HCT116 (cell line): ENCODE measurements at regions not wholly inside any gene's neighbourhood (a gene's known extent, or its start where the extent isn't known, plus 50 kb on each side); places are given as distances from the start of the nearest gene placed in this dataset.

Source experiments
- ATAC-seq: fragments of 200-7000 bp; cut with Tn5 transposase; 2 replicates; pipeline ENCODE4 v1.9.1; 2020; ENCODE audit warnings: mild to moderate bottlenecking, moderate library complexity
- BruUV-seq: library from RNA; stranded (reverse); fragments of 400-500 nt; replicated peaks from 2 replicates; lab custom pipeline; 2021; lab: Mats Ljungman, UMichigan
- CTCF ChIA-PET: fragments of 300-600 bp; sonication (Branson Sonifier 250); formaldehyde crosslinking; loops from one replicate; lab custom pipeline; 2021; ENCODE audit warnings: antibody characterized with exemption; lab: Charles Lee
- POLR2A ChIA-PET: fragments of 300-600, 350-600 bp; sonication (Branson Sonifier 250); formaldehyde crosslinking; loops from one replicate; lab custom pipeline; 2021; ENCODE audit warnings: antibody characterized with exemption; lab: Charles Lee
- RAD21 ChIA-PET, 2 experiments: fragments of 300-600 bp; sonication (Branson Sonifier 250); formaldehyde crosslinking; loops; one replicate each; lab custom pipeline; 2023; ENCODE audit warnings: low total read pairs in 2 of 2; ENCODE audit not compliant: uncharacterized antibody in 2 of 2, unreplicated experiment in 2 of 2, low non-redundant PET in 1 of 2; lab: Charles Lee
- DNase-seq: peaks from one replicate; pipeline ENCODE4 v3.0.0-alpha.2; 2010; ENCODE audit warnings: low read depth, low spot score
- H2AFZ ChIP-seq: fragments of 200-600 bp; shearing (Covaris generic), sonication (generic); 2 replicates; pipeline ENCODE4 v1.6.1; 2017; ENCODE audit warnings: low read depth, mixed run types, mixed read lengths, antibody characterized with exemption, low read length; ENCODE audit not compliant: poor library complexity, severe bottlenecking
- H3K27ac ChIP-seq: 2 replicates; pipeline ENCODE4 v1.5.1; 2012; ENCODE audit warnings: low read depth, low read length
- H3K27me3 ChIP-seq: fragments of 200-600 bp; sonication (generic); 2 replicates; pipeline ENCODE4 v1.6.1; 2016; ENCODE audit warnings: mixed run types, low read length, mixed read lengths; ENCODE audit not compliant: insufficient read depth
- H3K36me3 ChIP-seq, 2 experiments: fragments of 200-500 bp in 1 of 2; fragments of 200-600 bp in 1 of 2; sonication (Bioruptor generic) in 1 of 2; sonication (generic) in 1 of 2; 2 replicates each; pipeline versions ENCODE4 v1.5.1 to v1.6.1; 2014 to 2016; ENCODE audit warnings: low read length in 2 of 2, inconsistent platforms in 1 of 2, mixed read lengths in 1 of 2, mixed run types in 1 of 2; ENCODE audit not compliant: insufficient read depth in 2 of 2, control insufficient read depth in 1 of 2
- H3K4me1 ChIP-seq, 2 experiments: fragments of 200-600 bp in 1 of 2; sonication (generic) in 1 of 2; 2 replicates each; pipeline versions ENCODE4 v1.5.1 to v1.6.1; 2012 to 2017; ENCODE audit warnings: low read length in 2 of 2, inconsistent platforms in 1 of 2, mild to moderate bottlenecking in 1 of 2, mixed read lengths in 1 of 2, mixed run types in 1 of 2, moderate library complexity in 1 of 2; ENCODE audit not compliant: insufficient read depth in 2 of 2, control insufficient read depth in 1 of 2
- H3K4me2 ChIP-seq: fragments of 200-600 bp; sonication (generic); 2 replicates; pipeline ENCODE4 v1.6.1; 2017; ENCODE audit warnings: mixed run types, low read length, mixed read lengths
- H3K4me3 ChIP-seq, 2 experiments: fragments of 200-600 bp in 1 of 2; sonication (generic) in 1 of 2; replicated peaks in 1 of 2; 2 replicates each; pipeline ENCODE4 v1.5.1; 2011 to 2016; ENCODE audit warnings: low read length in 2 of 2, control low read depth in 1 of 2, low read depth in 1 of 2, mild to moderate bottlenecking in 1 of 2, mixed read lengths in 1 of 2, mixed run types in 1 of 2
- H3K79me2 ChIP-seq: fragments of 200-600 bp; sonication (generic); 2 replicates; pipeline ENCODE4 v1.6.1; 2017; ENCODE audit warnings: mild to moderate bottlenecking, mixed run types, low read length, moderate library complexity, mixed read lengths; ENCODE audit not compliant: insufficient read depth
- H3K9ac ChIP-seq: fragments of 200-600 bp; sonication (generic); 2 replicates; pipeline ENCODE4 v1.6.1; 2016; ENCODE audit warnings: low read length, mixed read lengths
- H3K9me2 ChIP-seq: fragments of 200-600 bp; sonication (generic), shearing (Covaris generic); 2 replicates; pipeline ENCODE4 v1.6.1; 2017; ENCODE audit warnings: mixed run types, mild to moderate bottlenecking, moderate library complexity; ENCODE audit not compliant: insufficient read depth
- H3K9me3 ChIP-seq, 2 experiments: fragments of 200-500 bp in 1 of 2; fragments of 200-600 bp in 1 of 2; sonication (Bioruptor generic) in 1 of 2; sonication (generic) in 1 of 2; 2 replicates each; pipeline ENCODE4 v1.6.1; 2014 to 2017; ENCODE audit warnings: low read length in 2 of 2, mixed read lengths in 2 of 2, inconsistent platforms in 1 of 2, low read depth in 1 of 2, mild to moderate bottlenecking in 1 of 2, mixed run types in 1 of 2, moderate library complexity in 1 of 2; ENCODE audit not compliant: control insufficient read depth in 1 of 2, insufficient read depth in 1 of 2
- H4K20me1 ChIP-seq: fragments of 200-600 bp; sonication (generic), shearing (Covaris generic); 2 replicates; pipeline ENCODE4 v1.6.1; 2017; ENCODE audit warnings: mixed run types, mild to moderate bottlenecking, moderate library complexity; ENCODE audit not compliant: insufficient read depth
- CBX3 ChIP-seq: IDR thresholded peaks from 2 replicates; pipeline ENCODE4 v1.6.1; 2012; ENCODE audit warnings: low read depth
- CEBPB ChIP-seq: IDR thresholded peaks from 2 replicates; pipeline ENCODE4 v1.6.1; 2012; ENCODE audit warnings: low read depth
- EZH2 ChIP-seq: fragments of 200-600 bp; sonication (generic); IDR thresholded peaks from 2 replicates; pipeline ENCODE4 v1.6.1; 2017; ENCODE audit warnings: antibody characterized with exemption, mixed run types
- EZH2phosphoT487 ChIP-seq: fragments of 200-600 bp; IDR thresholded peaks from 2 replicates; pipeline ENCODE4 v1.6.1; 2018; ENCODE audit warnings: antibody characterized with exemption, borderline replicate concordance
- JUND ChIP-seq: IDR thresholded peaks from 2 replicates; pipeline ENCODE4 v1.6.1; 2012
- MAX ChIP-seq: IDR thresholded peaks from 2 replicates; pipeline ENCODE4 v1.6.1; 2012
- POLR2A ChIP-seq: IDR thresholded peaks from 2 replicates; pipeline ENCODE4 v1.7.0; 2011; ENCODE audit warnings: borderline replicate concordance; ENCODE audit not compliant: insufficient read depth, insufficient read length; ENCODE audit errors: extremely low read depth
- POLR2AphosphoS5 ChIP-seq: IDR thresholded peaks from 2 replicates; pipeline ENCODE4 v1.6.1; 2011; ENCODE audit warnings: mild to moderate bottlenecking, low read depth, low read length, moderate library complexity
- RAD21 ChIP-seq: IDR thresholded peaks from 2 replicates; pipeline ENCODE4 v1.6.1; 2012; ENCODE audit warnings: low read depth, mild to moderate bottlenecking
- SIN3A ChIP-seq: IDR thresholded peaks from 2 replicates; pipeline ENCODE4 v1.6.1; 2012; ENCODE audit warnings: low read depth
- SP1 ChIP-seq: IDR thresholded peaks from 2 replicates; pipeline ENCODE4 v1.6.1; 2012; ENCODE audit warnings: low read depth
- SRF ChIP-seq: IDR thresholded peaks from 2 replicates; pipeline ENCODE4 v1.6.1; 2012; ENCODE audit warnings: low read depth
- TCF7L2 ChIP-seq: IDR thresholded peaks from 2 replicates; pipeline ENCODE4 v1.7.0; 2011; ENCODE audit warnings: borderline replicate concordance, inconsistent platforms; ENCODE audit not compliant: insufficient read depth, insufficient read length; ENCODE audit errors: extremely low read depth
- ZBTB33 ChIP-seq: IDR thresholded peaks from 2 replicates; pipeline ENCODE4 v1.6.1; 2011; ENCODE audit warnings: mild to moderate bottlenecking, low read length, moderate library complexity; ENCODE audit not compliant: insufficient replicate concordance; ENCODE audit errors: extremely low read depth
- ZFX ChIP-seq: fragments of 450-650 bp; IDR thresholded peaks from 2 replicates; pipeline ENCODE4 v1.6.1; 2017
- intact Hi-C: fragments of 100-400 bp; cut with micrococcal nuclease; formaldehyde crosslinking; loops from 2 replicates; pipeline ENCODE4 v1.10.0; 2022

- H3K9me3 ChIP-seq: no peaks in the 10 kb centered on the region
- H3K36me3 ChIP-seq: no peaks in the 10 kb centered on the region
- no peak overlapping the region for H3K9ac ChIP-seq
- H2AFZ ChIP-seq: no peak overlapping the region
- TF ChIP-seq CBX3: no peak
- TF ChIP-seq SIN3A: no peak
- no peak for TF ChIP-seq EZH2
- TF ChIP-seq TCF7L2: no peak
- no peak for TF ChIP-seq SRF
- TF ChIP-seq JUND: no peak
- TF ChIP-seq CEBPB: no peak
- TF ChIP-seq POLR2A: no peak
- no peak for TF ChIP-seq ZFX
- no peak for TF ChIP-seq RAD21
- no peak for TF ChIP-seq SP1
- no peak for TF ChIP-seq EZH2phosphoT487
- TF ChIP-seq ZBTB33: no peak
- no peak for TF ChIP-seq POLR2AphosphoS5
- no peak for TF ChIP-seq MAX
- no peak overlapping the region for H3K4me2 ChIP-seq
- ChIA-PET CTCF (no interaction called here), RAD21 (no interaction called here), POLR2A (no interaction called here)
- H3K9me2 ChIP-seq: no peaks in the 10 kb centered on the region
- no peak overlapping the region for H3K4me3 ChIP-seq
- intact Hi-C loops: no loop called here
- H3K4me1 ChIP-seq: no peaks in the 10 kb centered on the region
- H3K27ac ChIP-seq: no peak overlapping the region
- H3K79me2 ChIP-seq: no peaks in the 10 kb centered on the region
- DNase-seq (no peak), ATAC-seq (no peak)
- H4K20me1 ChIP-seq: no peaks in the 10 kb centered on the region
- BruUV-seq: no TSS peak
- H3K27me3 ChIP-seq: no peaks in the 10 kb centered on the region
Measured at GRCh38 chr1:10856863-10857598, 60.6 kb upstream of the CASZ1 start.
